Activated CD4-positive, alpha-beta T cell treated with anti-CD3 and anti-CD28 coated beads, Interleukin-2, amount 50 U/mL, for 4 hours (primary cell): ENCODE measurements at regions not wholly inside any gene's neighbourhood (a gene's known extent, or its start where the extent isn't known, plus 50 kb on each side); places are given as distances from the start of the nearest gene placed in this dataset.

ENCODE experiments used
- DNase-seq, 2 experiments: peaks; one replicate each; pipeline ENCODE4 v3.0.0-alpha.2; 2020

- no peak for DNase-seq
Observed at GRCh38 chr16:13397126-13397525, 495.7 kb downstream of the SHISA9 start.

- DNase-seq = no peak
Observed at GRCh38 chr16:13401641-13402040, 500.2 kb downstream of the SHISA9 start.

- no peak for DNase-seq
Observed at GRCh38 chr16:13402601-13403000, 501.2 kb downstream of the SHISA9 start.

GRCh38 chr16:13403326-13403725 is 501.9 kb downstream of the SHISA9 start:
- no peak for DNase-seq

GRCh38 chr16:13414154-13414553 is 505.8 kb upstream of the ERCC4 start:
- no peak for DNase-seq

- DNase-seq = no peak
Observed at GRCh38 chr16:13419589-13419988, 500.4 kb upstream of the ERCC4 start.

- no peak for DNase-seq
Observed at GRCh38 chr16:13421726-13422125, 498.2 kb upstream of the ERCC4 start.

GRCh38 chr16:13425836-13426235 is 494.1 kb upstream of the ERCC4 start:
- no peak for DNase-seq

GRCh38 chr16:13426269-13426668 is 493.7 kb upstream of the ERCC4 start:
- DNase-seq = no peak

GRCh38 chr16:13426736-13427135 is 493.2 kb upstream of the ERCC4 start:
- no peak for DNase-seq

- no peak for DNase-seq
Observed at GRCh38 chr16:13427943-13428342, 492.0 kb upstream of the ERCC4 start.

- no peak for DNase-seq
Observed at GRCh38 chr16:13429416-13429815, 490.5 kb upstream of the ERCC4 start.

GRCh38 chr16:13435415-13435814 is 484.5 kb upstream of the ERCC4 start:
- no peak for DNase-seq

GRCh38 chr16:13435873-13436474 is 484.0 kb upstream of the ERCC4 start:
- no peak for DNase-seq

GRCh38 chr16:13436641-13437412 is 483.1 kb upstream of the ERCC4 start:
- DNase-seq = no peak

GRCh38 chr16:13437413-13437795 is 482.6 kb upstream of the ERCC4 start:
- no peak for DNase-seq

GRCh38 chr16:13438064-13438463 is 481.9 kb upstream of the ERCC4 start:
- DNase-seq = no peak

GRCh38 chr16:13439766-13440165 is 480.2 kb upstream of the ERCC4 start:
- DNase-seq = no peak

GRCh38 chr16:13441675-13442074 is 478.3 kb upstream of the ERCC4 start:
- no peak for DNase-seq

- no peak for DNase-seq
Observed at GRCh38 chr16:13448346-13448745, 471.6 kb upstream of the ERCC4 start.

- no peak for DNase-seq
Observed at GRCh38 chr16:13453325-13453724, 466.6 kb upstream of the ERCC4 start.

- DNase-seq = no peak
Observed at GRCh38 chr16:13453938-13454553, 465.9 kb upstream of the ERCC4 start.

- DNase-seq = no peak
Observed at GRCh38 chr16:13463619-13464018, 456.3 kb upstream of the ERCC4 start.

GRCh38 chr16:13471036-13471435 is 448.9 kb upstream of the ERCC4 start:
- no peak for DNase-seq
